Left ventricle myocardium superior (tissue), 1 donor: ENCODE measurements at regions not wholly inside any gene's neighbourhood (a gene's known extent, or its start where the extent isn't known, plus 50 kb on each side); places are given as distances from the start of the nearest gene placed in this dataset.
A peak's percentile ranks its signal among the peaks of the same experiment; 100 is the strongest.

Experiments
- ATAC-seq: fragments of 200-7000 bp; cut with Tn5 transposase; one replicate; pipeline ENCODE4 v1.9.1; 2020; ENCODE audit warnings: mild to moderate bottlenecking, moderate library complexity
- DNase-seq: peaks from one replicate; pipeline ENCODE4 v3.0.0-alpha.2; 2020
- intact Hi-C: fragments of 100-400 bp; cut with micrococcal nuclease; formaldehyde crosslinking; loops from one replicate; pipeline ENCODE4 v1.11.0; 2022
- donor health status: DM: no; HTN: yes; CAD: no; lungs with severe emphysema.

DNA sequence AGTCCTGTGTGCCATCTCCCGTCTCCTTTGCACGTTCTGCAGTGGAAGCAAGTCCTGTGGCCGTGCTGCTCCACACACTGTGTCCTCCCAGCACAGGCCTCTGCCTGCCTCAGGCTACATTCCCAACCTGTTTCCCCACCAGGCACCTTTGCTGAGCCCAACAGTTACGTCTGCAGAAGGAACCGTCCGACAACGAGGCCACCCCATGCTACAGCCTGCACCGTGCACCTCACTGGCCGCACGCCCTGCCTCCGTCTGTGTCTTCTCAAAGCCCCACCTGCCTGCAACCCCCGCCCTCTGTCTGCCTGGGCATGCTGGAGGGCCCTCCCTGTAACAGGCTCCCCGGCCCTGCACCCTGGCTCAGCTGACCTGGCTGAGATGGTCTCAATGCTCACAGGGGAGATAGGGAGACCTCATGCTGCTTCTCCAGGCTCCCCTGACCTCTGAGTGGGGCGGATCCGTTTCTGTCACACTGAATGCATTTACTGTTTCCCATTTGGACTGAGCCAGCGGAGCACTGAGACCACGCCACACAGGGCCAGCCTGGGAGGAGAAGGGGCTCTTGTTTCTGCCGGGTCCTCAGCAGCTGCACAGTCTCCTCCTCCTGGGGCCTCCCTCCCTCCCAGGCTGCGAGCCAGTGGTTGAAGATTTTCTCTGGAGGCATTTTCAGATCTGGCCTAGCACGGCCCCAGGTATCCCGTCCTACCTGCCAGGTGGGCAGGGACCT, 109.1 kb upstream of the OTOS start:
- intact Hi-C loops = no loop called here
- ATAC-seq (no peak), DNase-seq (peak; percentile 47)

DNA sequence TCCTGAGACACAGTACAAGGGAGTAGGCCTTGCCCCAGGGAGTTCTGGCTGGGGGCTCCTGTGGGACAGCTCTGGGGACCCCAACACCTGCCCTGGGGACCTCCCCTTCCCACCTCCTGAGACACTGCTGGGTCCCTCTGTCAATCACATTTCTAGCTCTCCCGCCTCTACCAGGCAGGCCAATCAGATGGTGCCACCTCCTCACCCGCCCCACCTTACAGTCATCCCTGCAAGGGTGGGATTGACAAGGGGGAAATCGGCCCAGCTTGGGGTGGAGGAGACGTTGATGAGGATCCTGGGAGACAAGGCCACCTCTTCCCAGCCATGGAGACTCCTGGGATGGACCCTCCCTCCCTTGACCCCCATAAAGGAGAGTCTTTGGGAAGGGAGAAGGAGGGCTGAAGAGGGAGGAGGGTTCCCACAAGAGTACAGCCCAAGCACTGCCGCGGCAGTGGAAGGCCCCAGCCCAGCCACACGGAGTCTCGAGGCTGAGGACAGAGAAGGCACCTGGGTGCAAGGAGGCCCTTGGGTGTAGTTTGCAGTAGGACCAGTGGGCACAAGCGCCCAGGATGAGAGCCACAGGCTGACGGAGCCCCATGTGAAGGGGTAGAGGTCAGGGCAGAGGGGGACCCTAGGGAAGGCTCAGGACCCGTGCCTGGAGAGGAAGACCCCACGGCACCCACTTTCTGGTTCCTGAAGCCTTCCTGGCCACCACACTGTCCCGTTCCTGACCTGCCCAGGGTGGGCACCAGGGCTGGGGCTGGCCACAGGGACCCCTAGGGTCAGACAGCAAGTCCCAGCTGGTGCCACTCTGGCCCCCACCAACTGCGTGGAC, 109.9 kb upstream of the OTOS start:
- ATAC-seq (no peak), DNase-seq (no peak)
- intact Hi-C loops = no loop called here

DNA sequence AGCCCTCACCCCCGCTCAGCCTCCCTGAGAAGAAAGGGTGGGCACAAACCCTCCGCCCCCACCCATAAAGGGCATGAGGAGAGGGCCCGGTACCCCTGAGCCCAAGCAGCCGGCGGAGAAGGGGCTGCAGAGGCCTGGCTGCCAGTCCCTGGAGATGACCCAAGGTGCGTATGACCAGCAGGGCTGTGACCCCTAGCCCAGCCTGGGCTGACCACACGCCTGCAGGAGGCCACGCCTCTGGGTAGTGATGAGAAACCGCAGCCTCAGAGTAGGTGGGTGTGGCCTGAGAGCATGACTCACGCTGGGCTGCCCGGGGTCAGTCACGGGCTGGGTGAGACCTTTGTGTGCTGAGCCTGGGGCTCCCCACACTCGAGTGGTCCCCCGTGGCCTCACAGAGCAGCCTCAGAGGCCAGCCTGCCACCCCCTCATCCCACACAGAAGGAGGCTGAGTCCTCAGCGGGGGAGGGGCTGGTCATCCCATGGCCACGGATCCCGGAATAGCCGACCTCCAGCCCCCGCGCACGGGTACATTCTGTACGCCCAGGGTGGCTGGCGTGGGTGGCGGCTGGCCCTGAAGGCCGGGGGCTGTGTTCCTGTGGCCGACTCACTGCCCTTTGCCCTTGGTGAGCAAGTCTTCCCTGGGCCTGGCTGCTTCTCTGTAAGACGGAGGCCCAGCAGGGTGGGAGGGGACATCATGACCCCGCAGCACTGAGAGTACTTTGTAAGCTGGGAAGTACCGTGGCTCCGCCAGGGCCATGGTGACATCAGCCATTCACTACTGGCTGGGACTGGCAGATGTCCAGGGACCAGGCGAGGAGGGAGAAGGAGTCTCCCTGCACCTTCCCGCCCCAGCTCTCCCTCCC, 110.8 kb upstream of the OTOS start:
- intact Hi-C loops = no loop called here
- DNase-seq (peak; percentile 93), ATAC-seq (peak; percentile 87)

DNA sequence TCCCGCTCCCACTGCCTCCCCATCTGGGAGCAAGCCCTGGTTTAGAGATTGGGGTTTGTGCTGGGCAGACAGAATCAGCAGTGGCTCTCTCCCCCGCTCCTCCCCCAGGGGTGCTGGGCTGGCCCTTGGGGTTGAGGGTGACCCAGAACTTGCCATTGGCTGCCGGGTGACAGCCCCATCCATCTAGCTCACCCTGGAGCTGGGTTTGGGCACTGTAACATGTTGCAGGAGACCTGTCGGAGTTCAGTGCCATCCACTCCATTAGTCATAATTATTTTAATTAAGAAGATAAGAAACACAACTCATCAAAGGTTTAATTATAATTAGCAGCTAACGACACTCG, 111.4 kb upstream of the OTOS start:
- ATAC-seq = no peak

DNA sequence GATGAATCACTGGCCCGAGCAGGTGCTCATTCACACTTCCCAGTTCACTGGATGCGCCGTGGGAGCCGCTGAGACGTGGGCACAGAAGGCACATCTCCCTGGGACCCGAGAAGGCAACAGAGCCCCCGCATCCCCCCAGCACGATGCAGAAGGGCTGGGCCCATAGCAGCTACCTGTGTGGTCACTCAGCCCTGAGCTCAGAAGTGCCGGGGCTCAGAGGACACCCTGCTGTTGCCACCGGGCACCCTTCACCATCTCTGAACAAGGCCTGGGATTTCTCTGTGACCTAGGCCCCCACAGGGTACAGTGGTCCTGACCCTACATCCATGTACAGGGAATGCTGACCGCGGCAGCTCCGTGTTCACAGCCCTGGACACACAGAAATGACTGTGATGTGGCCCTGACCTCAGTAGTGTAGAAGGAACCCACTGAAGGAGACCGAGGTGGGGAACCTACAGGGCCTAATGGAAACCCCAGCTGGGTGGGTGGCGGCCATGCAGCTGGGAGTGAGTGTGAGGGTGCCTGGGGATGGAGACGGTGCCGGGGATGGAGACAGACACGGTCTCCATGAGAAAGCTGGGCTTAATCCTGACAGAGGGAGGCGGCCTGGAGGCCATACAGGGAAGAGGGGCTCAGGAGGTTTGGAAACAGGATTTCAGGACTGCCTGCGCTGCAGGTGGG, 111.9 kb upstream of the OTOS start:
- intact Hi-C loops = no loop called here
- DNase-seq (no peak), ATAC-seq (no peak)

More for the DNA sequence above, 111.4 kb upstream of the OTOS start:
- intact Hi-C loops = no loop called here
- no peak for DNase-seq

DNA sequence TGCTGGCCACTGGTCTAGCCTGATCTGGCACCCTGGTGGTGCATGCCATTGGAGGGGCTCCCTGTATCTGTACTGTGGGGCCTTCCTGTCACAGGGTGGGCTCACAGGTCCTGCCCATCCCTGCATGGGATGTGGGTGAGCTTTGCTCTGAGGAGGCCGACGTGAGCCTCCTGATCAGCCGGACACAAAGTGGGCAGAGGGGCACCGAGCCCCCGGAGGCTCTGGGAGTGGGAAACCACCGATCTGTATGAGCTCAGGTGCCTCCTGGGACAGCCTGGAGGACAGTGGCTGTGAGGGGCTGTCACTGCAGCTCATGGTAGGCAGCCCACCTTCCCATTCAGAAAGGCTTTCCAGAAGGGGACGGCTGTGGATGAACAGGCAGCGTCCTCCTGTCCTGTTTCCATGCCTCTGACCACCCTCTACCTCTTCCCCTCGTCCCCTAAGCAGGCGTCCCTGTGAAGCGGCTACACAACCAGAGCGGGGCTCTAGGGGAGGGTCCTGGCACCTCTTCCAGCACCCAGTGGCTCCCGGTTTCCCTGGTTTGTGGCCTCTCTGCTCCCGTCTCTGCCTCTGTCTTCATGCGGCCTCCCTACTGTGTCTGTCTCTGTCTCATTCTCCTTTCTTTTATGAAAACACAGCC, 112.5 kb upstream of the OTOS start:
- intact Hi-C loops = no loop called here
- DNase-seq = no peak
- ATAC-seq = no peak

DNA sequence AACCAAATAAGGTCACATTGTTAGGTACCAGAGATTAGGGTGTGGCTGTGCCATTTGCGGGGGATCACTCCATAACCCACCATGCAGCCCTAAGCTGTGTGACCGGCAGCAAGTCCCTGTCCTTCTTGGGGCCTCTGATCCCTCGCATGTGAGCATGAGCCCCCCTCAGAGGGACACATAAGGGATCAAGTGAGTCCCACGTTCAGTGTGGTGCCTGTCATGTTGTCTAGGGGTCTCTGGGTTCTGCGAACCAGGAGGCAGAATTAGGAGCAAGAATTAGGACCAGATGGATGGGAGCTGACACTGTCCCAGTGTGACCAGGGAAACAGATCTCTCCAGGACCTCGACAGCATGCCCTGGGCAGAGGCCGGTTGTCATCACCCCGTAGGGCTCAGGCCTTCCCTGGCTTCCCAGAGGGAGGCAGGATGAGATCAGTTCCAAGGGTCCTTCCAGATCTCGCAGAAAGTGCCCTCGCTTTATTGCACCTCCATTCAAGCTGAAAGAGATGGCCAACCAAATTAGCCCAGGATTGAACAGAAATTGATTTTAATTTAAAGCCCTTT, 113.2 kb upstream of the OTOS start:
- intact Hi-C loops = no loop called here
- ATAC-seq (no peak), DNase-seq (no peak)

DNA sequence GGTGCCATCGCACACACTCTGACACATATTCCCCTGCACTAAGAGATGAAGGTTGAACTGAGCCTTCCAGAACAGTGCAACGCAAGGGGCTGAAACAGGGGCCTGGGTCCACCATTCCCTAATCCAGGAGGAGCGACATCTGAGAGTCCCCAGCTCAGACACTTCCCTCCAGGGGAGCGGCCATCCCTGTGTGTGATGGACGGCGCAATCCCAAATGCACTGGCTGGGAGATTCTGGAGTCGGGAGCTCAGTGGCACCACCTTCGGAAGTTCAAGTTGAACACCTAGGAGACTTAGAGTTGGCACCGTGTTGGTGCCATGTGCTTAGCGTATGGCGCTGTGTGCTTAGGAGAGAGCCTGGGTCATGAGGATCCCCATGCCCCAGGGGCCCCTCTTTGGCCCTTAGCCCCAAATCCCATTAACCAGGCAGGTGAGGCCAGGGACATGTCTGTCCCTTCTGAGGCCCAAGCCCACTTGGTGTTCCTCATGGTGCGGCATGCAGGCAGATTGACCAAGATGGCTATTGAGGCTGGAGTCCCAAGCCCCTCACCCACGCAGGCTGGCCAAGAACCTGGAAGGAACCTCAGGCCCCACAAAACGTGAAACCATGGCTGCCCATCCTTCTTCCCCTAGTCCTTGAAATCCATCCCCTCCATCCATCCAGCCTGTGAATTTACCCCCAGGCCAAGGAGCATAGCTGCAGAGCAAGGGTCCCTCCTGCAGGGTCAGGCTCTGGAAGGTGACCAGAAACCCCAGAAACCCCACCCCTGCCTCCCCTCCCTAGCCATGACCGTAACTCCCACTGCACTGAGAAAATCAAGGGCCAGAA, 114.1 kb upstream of the OTOS start:
- intact Hi-C loops = no loop called here
- no peak for DNase-seq
- ATAC-seq = no peak

DNA sequence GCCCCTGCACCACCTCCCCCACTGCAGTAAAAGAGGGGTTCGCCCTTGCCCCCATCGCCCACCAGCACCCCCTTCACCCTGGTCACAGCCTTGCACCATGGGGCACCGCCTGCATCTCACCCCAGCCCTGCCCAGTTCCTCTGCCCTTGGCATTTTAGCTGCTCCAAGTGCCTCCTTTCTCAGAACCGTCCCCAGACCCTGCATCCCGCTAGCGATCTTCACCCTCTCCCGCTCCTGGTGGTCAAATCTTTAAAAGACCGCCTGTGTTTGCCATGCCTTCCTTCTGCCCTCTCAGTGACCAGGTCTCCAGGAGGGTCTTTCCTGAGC, 114.7 kb upstream of the OTOS start:
- DNase-seq = no peak
- no peak for ATAC-seq
- intact Hi-C loops = no loop called here

DNA sequence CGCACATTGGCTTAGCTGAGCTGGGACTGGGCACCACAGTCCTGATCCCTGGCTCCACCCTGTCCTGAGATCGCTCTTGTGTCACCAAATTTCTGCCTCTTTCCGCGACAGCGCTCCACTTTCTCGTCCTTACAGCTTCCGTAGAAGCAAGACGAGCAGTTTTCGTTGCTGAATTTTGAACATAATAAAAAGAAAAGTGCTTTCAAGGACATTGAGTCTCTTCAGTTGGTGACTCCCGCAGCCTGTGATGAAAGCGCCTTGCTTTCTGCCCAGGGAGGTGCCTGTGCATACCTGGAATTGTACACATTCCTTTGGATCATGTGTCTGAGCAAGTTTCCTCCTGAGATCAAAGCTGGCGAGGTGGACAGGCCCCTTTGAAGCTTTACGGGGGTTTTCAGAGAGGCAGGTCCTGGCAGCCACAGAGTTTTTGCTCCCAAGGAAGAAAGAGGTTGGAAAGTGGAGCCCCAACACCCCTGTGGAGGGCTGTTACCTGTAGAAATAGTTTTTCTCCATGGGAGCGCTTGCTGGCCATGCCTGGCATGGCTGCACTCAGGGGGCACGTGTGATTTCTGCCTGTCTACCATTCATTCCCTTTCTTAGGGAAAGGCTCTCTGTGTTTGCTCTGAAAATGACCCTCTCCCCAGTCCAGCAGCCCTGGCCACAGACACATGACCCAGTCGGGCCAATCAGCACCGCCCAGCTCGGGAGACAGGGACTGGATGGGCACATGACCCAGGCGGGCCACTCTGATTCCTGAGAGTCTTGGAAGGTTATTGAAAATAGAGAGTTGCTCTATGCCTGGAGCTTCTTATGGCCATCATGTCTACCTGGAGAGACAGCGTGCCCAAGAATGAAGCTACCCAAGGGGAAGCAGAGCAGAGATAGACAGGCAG, 115.6 kb upstream of the OTOS start:
- no peak for ATAC-seq
- intact Hi-C loops = no loop called here
- peak; percentile 53 for DNase-seq

DNA sequence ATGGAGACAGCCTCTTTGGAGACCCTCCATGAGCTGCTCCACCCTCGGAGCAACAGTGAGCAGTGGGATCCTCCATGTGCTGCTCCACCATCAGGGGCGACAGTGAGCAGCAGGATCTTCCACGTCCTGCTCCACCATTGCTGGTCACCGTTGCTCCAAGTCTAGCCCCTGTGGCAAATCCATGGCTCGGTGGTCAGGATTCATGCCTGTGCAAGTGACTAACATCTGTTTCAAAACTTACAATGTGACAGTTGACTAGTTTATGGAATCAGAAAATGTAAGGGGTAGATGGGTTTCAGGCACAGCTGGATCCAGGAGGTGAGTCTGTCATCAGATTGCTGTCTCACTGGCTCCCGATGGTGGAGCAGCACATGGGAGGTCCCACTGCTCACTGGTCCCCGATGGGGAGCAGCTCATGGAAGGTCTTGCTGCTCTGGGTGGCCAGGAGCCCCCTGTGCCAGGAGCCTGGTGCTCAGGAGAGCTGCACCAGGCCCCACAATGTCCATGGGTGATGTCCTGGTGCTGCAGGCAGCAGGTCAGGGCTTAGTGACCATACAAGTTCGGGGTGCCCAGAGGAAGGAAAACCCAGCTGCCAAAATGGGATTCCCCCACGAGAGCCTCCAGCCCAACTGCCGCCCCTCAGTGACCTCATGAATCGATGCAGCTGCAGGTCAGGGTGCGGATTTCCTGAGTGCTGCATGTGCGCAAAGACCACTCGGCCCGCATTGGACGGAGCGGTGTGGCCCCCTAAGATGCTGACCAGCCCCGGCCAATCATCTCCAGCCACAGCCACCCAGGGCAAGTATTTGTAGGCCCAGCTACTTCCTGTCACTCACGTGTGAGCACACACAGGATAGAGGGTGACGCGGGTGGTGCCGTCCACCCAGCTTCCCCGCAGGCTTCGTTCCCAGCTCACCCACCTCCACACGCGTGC, 116.5 kb upstream of the OTOS start:
- DNase-seq = no peak
- no peak for ATAC-seq
- intact Hi-C loops = no loop called here

DNA sequence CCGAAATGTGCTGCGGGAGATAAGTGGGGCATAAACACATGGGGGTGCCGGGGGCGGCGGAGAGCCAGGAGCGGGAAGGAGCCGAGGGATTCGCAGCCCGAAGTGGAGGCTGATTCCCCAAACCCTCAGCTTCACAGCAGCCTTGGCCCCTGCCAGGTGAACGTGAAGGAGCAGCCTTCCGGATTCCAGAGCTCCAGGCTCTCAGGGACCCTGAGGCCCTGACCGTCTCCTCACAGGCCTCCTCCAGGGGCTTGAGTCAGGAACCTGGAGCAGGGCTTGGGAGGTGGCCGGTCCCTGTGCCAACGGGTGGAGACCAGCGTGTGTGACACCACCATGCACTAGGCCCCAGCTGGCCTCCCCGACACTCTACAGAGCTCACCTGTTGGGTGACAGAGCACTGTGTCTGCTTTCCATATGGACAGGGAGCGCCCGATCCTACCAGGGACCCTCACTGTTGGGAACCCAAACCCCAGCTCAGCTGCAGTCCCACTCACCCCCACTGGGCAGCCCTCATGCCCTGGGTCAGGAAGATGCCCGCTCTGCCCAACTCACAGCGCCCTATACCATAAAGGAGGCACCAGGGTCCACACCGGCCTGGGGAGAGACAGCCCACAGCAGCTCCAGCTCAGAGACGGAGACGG, 117.6 kb upstream of the OTOS start:
- no peak for DNase-seq
- intact Hi-C loops = no loop called here
- no peak for ATAC-seq

DNA sequence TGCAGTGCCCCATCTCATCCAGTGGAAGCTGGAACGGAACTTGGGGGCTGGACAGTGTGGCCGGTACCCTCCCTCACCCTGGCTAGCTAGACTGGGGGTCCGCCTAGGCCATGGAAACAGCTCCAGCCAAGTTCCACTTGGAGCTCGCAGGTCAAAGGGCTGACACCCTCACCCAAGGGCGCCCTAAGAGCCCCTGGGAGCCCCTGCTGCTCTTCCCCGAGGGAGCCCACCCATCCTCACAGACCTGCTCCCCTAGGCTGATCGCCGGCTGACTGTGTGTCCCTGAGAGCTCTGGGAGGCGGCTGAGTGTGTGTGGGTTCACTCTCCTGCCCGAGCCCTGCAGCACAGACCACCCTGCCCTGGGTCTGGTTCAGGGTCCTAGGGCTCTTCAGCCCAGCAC, 118.2 kb upstream of the OTOS start:
- intact Hi-C loops = no loop called here
- DNase-seq = no peak
- no peak for ATAC-seq

DNA sequence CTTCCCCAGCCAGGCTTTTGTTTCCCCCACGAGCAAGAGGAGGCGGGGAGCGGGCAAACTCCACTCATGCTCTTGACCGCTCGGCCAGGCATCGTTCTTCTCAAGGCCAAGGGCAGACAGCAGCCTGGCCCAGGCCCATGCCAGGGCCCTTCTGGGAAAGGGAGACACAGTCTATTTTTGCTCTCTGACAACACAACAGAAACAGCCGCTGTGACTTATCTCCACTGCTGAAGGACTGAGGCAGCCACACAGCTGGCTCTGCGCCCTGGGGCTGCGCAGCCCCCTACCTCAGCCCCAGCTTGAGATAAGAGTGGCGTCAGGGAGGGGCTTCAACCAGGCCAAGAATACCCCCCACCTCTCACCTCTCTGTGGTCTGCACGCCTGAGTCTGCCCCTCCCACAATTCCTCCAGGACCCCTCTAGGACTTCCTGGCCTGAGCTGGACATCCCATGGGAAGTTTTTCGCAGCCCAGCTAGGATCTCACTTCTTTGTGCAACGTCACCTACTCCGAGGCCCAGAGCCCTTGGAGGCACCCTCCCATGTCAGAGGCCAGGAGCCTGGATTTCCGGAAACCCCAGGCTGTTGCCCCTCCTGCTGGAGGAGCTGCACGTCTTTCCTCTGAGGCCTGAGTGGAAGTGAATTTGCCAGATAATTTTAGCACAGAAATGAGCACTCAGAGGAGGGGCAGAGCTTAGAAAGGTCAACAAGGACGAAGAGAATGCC, 118.9 kb upstream of the OTOS start:
- DNase-seq (peak; percentile 90), ATAC-seq (peak; percentile 92)
- intact Hi-C loops = no loop called here
